ENCODE measurements at regions not wholly inside any gene's neighbourhood (a gene's known extent, or its start where the extent isn't known, plus 50 kb on each side); places are given as distances from the start of the nearest gene placed in this dataset.
A peak's percentile ranks its signal among the peaks of the same experiment; 100 is the strongest.

DNA sequence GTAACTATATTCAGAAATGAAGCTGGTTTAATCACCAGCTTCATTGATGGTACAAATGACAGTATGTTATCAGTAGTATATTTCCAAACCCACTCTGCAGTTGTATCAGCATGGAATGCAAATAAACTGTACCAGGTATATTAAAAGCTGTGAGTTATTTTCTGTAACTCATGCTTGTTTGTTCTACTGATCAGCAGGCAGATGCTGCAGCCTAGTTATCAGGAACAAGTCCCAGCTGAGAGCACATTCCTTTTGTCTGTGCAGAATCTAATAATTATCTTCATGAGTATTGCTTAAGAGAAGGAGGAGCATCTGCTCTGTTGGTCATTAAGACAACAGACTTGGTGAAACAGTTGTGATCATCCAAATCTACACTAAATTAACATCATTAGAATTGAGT is 1331.1 kb downstream of the MRPL39 start:
- DNase-seq (ENCODE audit: low read depth in 1 of 2, low spot score in 1 of 2) (no peak), ATAC-seq (no peak), FAIRE-seq (no peak)
- H3K27ac ChIP-seq: no peak overlapping the region
- H3K4me1 ChIP-seq: no peaks in the 10 kb centered on the region
- H3K4me2 ChIP-seq: no peak overlapping the region
- TF ChIP-seq, protein P1, sequence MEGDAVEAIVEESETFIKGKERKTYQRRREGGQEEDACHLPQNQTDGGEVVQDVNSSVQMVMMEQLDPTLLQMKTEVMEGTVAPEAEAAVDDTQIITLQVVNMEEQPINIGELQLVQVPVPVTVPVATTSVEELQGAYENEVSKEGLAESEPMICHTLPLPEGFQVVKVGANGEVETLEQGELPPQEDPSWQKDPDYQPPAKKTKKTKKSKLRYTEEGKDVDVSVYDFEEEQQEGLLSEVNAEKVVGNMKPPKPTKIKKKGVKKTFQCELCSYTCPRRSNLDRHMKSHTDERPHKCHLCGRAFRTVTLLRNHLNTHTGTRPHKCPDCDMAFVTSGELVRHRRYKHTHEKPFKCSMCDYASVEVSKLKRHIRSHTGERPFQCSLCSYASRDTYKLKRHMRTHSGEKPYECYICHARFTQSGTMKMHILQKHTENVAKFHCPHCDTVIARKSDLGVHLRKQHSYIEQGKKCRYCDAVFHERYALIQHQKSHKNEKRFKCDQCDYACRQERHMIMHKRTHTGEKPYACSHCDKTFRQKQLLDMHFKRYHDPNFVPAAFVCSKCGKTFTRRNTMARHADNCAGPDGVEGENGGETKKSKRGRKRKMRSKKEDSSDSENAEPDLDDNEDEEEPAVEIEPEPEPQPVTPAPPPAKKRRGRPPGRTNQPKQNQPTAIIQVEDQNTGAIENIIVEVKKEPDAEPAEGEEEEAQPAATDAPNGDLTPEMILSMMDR (IDR thresholded peaks at IDR 0.05): no peak
- TF ChIP-seq HOXA7 (CRISPR knock-in tag; IDR thresholded peaks at IDR 0.05) (no peak), HEYL (CRISPR knock-in tag; IDR thresholded peaks at IDR 0.05) (no peak), MAZ (IDR thresholded peaks at IDR 0.05; ENCODE audit: borderline replicate concordance, low read depth, low read length) (no peak), PHF8 (IDR thresholded peaks at IDR 0.05; ENCODE audit: borderline replicate concordance, low read depth) (no peak), RFX5 (IDR thresholded peaks at IDR 0.05) (no peak), HOXB5 (CRISPR knock-in tag; IDR thresholded peaks at IDR 0.05) (no peak), CEBPB (IDR thresholded peaks at IDR 0.05) (no peak), HDAC2 (IDR thresholded peaks at IDR 0.05) (no peak), CBX2 (IDR thresholded peaks at IDR 0.05; ENCODE audit: borderline replicate concordance, low read depth) (no peak)
- TF ChIP-seq, protein P2, sequence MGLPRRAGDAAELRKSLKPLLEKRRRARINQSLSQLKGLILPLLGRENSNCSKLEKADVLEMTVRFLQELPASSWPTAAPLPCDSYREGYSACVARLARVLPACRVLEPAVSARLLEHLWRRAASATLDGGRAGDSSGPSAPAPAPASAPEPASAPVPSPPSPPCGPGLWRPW (IDR thresholded peaks at IDR 0.05): no peak
- TF ChIP-seq, protein P3, sequence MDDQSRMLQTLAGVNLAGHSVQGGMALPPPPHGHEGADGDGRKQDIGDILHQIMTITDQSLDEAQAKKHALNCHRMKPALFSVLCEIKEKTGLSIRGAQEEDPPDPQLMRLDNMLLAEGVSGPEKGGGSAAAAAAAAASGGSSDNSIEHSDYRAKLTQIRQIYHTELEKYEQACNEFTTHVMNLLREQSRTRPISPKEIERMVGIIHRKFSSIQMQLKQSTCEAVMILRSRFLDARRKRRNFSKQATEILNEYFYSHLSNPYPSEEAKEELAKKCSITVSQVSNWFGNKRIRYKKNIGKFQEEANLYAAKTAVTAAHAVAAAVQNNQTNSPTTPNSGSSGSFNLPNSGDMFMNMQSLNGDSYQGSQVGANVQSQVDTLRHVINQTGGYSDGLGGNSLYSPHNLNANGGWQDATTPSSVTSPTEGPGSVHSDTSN (IDR thresholded peaks at IDR 0.05): no peak
- TF ChIP-seq, protein P4, sequence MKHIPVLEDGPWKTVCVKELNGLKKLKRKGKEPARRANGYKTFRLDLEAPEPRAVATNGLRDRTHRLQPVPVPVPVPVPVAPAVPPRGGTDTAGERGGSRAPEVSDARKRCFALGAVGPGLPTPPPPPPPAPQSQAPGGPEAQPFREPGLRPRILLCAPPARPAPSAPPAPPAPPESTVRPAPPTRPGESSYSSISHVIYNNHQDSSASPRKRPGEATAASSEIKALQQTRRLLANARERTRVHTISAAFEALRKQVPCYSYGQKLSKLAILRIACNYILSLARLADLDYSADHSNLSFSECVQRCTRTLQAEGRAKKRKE (CRISPR knock-in tag; IDR thresholded peaks at IDR 0.05; ENCODE audit: low read depth): no peak
- H3K4me3 ChIP-seq: no peak overlapping the region
- ChIA-PET CTCF (no interaction called here), POLR2A (no interaction called here)
- no peaks in the 10 kb centered on the region for H3K9me3 ChIP-seq

DNA sequence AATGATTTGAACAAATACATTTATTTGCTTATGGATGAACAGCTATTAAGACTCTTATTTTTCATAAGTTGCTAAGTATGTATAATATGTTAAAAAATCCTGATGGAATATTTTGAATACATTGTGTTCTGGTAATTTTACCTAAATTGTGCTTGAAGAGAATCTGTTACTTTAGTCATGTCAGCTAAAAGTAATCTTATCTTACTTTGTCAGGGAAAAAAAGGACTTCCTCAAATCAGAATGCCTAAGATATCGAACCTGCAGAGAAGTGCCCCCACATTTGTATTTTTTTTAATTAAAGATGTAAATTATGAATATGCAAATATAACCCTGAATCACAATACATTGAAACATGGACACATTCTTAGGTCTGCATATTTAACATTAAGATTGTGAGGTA is 1331.7 kb downstream of the MRPL39 start:
- ChIA-PET CTCF (no interaction called here), POLR2A (no interaction called here)
- no peak for DNase-seq (ENCODE audit: low read depth in 1 of 2, low spot score in 1 of 2)
- Histone ChIP-seq H3K9me3 (no peaks in the 10 kb centered on the region), H3K4me1 (no peaks in the 10 kb centered on the region), H3K27ac (no peak overlapping the region), H3K4me3 (no peak overlapping the region), H3K4me2 (no peak overlapping the region)
- WGBS (ENCODE audit: missing lambda C conversion rate): 0% methylated on average over 1 of the region's 1 CpG
- no peak for FAIRE-seq
- TF ChIP-seq CHD2 (IDR thresholded peaks at IDR 0.05; ENCODE audit: low read length, partially characterized antibody) (no peak), MAFK (IDR thresholded peaks at IDR 0.05; ENCODE audit: partially characterized antibody) (peak; percentile 6)
- no peak for ATAC-seq

DNA sequence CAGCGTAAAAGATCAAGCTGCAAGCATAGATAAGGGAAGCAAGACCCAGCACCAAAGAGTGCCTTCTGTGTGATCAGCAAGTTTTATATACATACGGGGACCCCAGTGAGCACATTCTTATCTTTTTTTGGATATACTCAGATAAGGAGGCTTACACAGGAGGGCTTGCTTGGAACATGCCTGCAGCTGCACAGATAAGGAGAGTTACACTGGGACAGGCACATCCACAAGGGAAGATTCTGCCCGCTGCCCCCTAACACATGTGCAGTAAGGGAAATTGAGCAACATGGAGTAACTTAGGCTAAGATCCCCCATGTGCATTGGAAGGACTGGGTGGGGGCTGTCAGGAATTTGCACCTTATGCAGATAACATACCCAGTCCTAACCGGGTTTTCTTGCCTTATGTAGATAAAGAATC is 1334.8 kb downstream of the MRPL39 start:
- POLR2A ChIA-PET: no interaction called here
- CTCF ChIA-PET: no interaction called here
- no peaks in the 10 kb centered on the region for H3K4me1 ChIP-seq
- no peak overlapping the region for H3K4me2 ChIP-seq
- TF ChIP-seq CHD4 (IDR thresholded peaks at IDR 0.05; ENCODE audit: borderline replicate concordance) (no peak), POLR2AphosphoS2 (conservative IDR thresholded peaks at IDR 0.05; ENCODE audit: low read length) (no peak), PHF8 (IDR thresholded peaks at IDR 0.05; ENCODE audit: borderline replicate concordance, low read depth) (no peak), SMC3 (IDR thresholded peaks at IDR 0.05) (no peak), HOXA7 (CRISPR knock-in tag; IDR thresholded peaks at IDR 0.05) (no peak), BHLHE40 (IDR thresholded peaks at IDR 0.05; ENCODE audit: low read depth, low read length) (no peak), ZC3H11A (IDR thresholded peaks at IDR 0.05) (no peak), NFE2L2 (conservative IDR thresholded peaks at IDR 0.05; ENCODE audit: low read length) (no peak), NR3C1 (IDR thresholded peaks at IDR 0.05) (no peak), CHD2 (IDR thresholded peaks at IDR 0.05; ENCODE audit: low read length, partially characterized antibody) (no peak), FOSB (CRISPR knock-in tag; IDR thresholded peaks at IDR 0.05) (no peak), EHMT2 (IDR thresholded peaks at IDR 0.05; ENCODE audit: low read depth) (no peak), EHF (CRISPR knock-in tag; IDR thresholded peaks at IDR 0.05) (no peak)
- TF ChIP-seq, protein P4 (CRISPR knock-in tag; IDR thresholded peaks at IDR 0.05; ENCODE audit: low read depth): no peak
- DNase-seq (ENCODE audit: low read depth in 1 of 2, low spot score in 1 of 2) (no peak), FAIRE-seq (no peak), ATAC-seq (no peak)
- H3K9me3 ChIP-seq: no peaks in the 10 kb centered on the region
- no peak overlapping the region for H3K27ac ChIP-seq
- 6% methylated on average over 4 of the region's 4 CpGs for WGBS (ENCODE audit: missing lambda C conversion rate)
- H3K4me3 ChIP-seq: no peak overlapping the region

Data from A549 (cell line).